Caco-2 (cell line): ENCODE measurements at regions not wholly inside any gene's neighbourhood (a gene's known extent, or its start where the extent isn't known, plus 50 kb on each side); places are given as distances from the start of the nearest gene placed in this dataset.

ENCODE experiments used
- BruUV-seq: library from RNA; stranded (reverse); fragments of 400-500 nt; replicated peaks from 2 replicates; lab custom pipeline; 2021; lab: Mats Ljungman, UMichigan
- CTCF ChIA-PET: fragments of 300-600 bp; sonication (Branson Sonifier 250); formaldehyde crosslinking; loops from one replicate; lab custom pipeline; 2022; ENCODE audit warnings: antibody characterized with exemption; lab: Charles Lee
- POLR2A ChIA-PET: fragments of 300-600 bp; sonication (Branson Sonifier 250); formaldehyde crosslinking; loops from one replicate; lab custom pipeline; 2022; ENCODE audit warnings: antibody characterized with exemption; lab: Charles Lee
- DNase-seq, 2 experiments: peaks; one replicate each; pipeline versions ENCODE4 v3.0.0 to v3.0.0-alpha.2; 2020 to 2022
- H3K27me3 ChIP-seq: replicated peaks from 2 replicates; pipeline ENCODE4 v1.6.0; 2011; ENCODE audit warnings: low read length; ENCODE audit not compliant: control insufficient read depth, insufficient read depth
- H3K36me3 ChIP-seq: 2 replicates; pipeline ENCODE4 v1.5.1; 2011; ENCODE audit warnings: low read length; ENCODE audit not compliant: control insufficient read depth, insufficient read depth
- H3K4me1 ChIP-seq: fragments of 250-450 bp; sonication (Bioruptor Pico); 2 replicates; pipeline ENCODE4 v1.5.1; 2020; ENCODE audit warnings: mild to moderate bottlenecking
- H3K4me3 ChIP-seq: 2 replicates; pipeline ENCODE4 v1.5.1; 2011; ENCODE audit warnings: low read depth, mild to moderate bottlenecking, control low read depth, low read length
- H3K9me3 ChIP-seq: fragments of 250-450 bp; sonication (Bioruptor Pico); 2 replicates; pipeline ENCODE4 v1.5.1; 2020; ENCODE audit warnings: mild to moderate bottlenecking, moderate library complexity
- H3K27ac Mint-ChIP-seq: one replicate; pipeline ENCODE4 v1.8.0; 2022; ENCODE audit warnings: mixed read lengths; ENCODE audit not compliant: unreplicated experiment
- H3K27me3 Mint-ChIP-seq: one replicate; pipeline ENCODE4 v1.8.0; 2022; ENCODE audit warnings: mixed read lengths; ENCODE audit not compliant: insufficient read depth, unreplicated experiment
- H3K36me3 Mint-ChIP-seq: one replicate; pipeline ENCODE4 v1.8.0; 2022; ENCODE audit warnings: mild to moderate bottlenecking, mixed read lengths; ENCODE audit not compliant: insufficient read depth, unreplicated experiment
- H3K4me1 Mint-ChIP-seq: one replicate; pipeline ENCODE4 v1.8.0; 2022; ENCODE audit warnings: low read depth, mixed read lengths; ENCODE audit not compliant: unreplicated experiment
- H3K4me3 Mint-ChIP-seq: one replicate; pipeline ENCODE4 v1.8.0; 2022; ENCODE audit warnings: mild to moderate bottlenecking, moderate library complexity, mixed read lengths; ENCODE audit not compliant: unreplicated experiment
- H3K9me3 Mint-ChIP-seq: one replicate; pipeline ENCODE4 v1.8.0; 2022; ENCODE audit warnings: mixed read lengths; ENCODE audit not compliant: unreplicated experiment
- intact Hi-C: fragments of 100-400 bp; cut with micrococcal nuclease; formaldehyde crosslinking; loops from one replicate; pipeline ENCODE4 v1.10.0; 2022; ENCODE audit not compliant: unreplicated experiment
- TF ChIP-seq, protein P1 (sequence below), 2 experiments: fragments of 200-600 bp in 1 of 2; IDR thresholded peaks; 1 replicate in 1 of 2; 2 replicates in 1 of 2; pipeline versions ENCODE4 v1.5.1 to v1.8.0; 2011 to 2022; ENCODE audit warnings: antibody characterized with exemption in 1 of 2, control low read depth in 1 of 2, inconsistent platforms in 1 of 2, low read depth in 1 of 2, low read length in 1 of 2, mild to moderate bottlenecking in 1 of 2, moderate library complexity in 1 of 2; ENCODE audit not compliant: insufficient read depth in 1 of 2, severe bottlenecking in 1 of 2, unreplicated experiment in 1 of 2

DNA sequence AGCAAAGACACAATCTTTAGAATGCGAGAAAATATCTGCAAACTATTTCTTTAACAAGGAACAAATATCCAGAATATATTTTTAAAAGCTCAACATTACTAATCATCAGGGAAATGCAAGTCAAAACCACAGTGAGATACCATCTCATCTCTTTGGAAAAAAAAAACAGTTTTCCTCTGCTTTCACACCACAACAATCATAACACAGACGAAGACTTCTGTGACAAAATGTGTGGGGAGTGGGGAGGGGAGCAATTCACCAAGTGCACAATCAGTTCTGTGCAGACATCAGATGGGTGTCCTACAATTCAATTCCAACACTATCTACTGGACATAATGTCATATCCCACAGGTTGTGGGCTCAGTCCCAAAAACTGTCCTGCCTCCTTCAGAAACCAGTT, 293.2 kb upstream of the SLC7A11 start:
- H3K27me3 ChIP-seq, result no peaks in the 10 kb centered on the region
- peaks cover 26% of the 10 kb centered on the region for H3K9me3 Mint-ChIP-seq
- no peak overlapping the region for H3K4me3 ChIP-seq
- no peaks in the 10 kb centered on the region for H3K36me3 Mint-ChIP-seq
- no peaks in the 10 kb centered on the region for H3K4me1 Mint-ChIP-seq
- intact Hi-C loops, result no loop called here
- H3K27me3 Mint-ChIP-seq, result no peaks in the 10 kb centered on the region
- no peaks in the 10 kb centered on the region for H3K36me3 ChIP-seq
- BruUV-seq, result no TSS peak
- TF ChIP-seq, protein P1, sequence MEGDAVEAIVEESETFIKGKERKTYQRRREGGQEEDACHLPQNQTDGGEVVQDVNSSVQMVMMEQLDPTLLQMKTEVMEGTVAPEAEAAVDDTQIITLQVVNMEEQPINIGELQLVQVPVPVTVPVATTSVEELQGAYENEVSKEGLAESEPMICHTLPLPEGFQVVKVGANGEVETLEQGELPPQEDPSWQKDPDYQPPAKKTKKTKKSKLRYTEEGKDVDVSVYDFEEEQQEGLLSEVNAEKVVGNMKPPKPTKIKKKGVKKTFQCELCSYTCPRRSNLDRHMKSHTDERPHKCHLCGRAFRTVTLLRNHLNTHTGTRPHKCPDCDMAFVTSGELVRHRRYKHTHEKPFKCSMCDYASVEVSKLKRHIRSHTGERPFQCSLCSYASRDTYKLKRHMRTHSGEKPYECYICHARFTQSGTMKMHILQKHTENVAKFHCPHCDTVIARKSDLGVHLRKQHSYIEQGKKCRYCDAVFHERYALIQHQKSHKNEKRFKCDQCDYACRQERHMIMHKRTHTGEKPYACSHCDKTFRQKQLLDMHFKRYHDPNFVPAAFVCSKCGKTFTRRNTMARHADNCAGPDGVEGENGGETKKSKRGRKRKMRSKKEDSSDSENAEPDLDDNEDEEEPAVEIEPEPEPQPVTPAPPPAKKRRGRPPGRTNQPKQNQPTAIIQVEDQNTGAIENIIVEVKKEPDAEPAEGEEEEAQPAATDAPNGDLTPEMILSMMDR (IDR thresholded peaks at IDR 0.05; ENCODE audit: insufficient read depth in 1 of 2, low read depth in 1 of 2, low read length in 1 of 2, severe bottlenecking in 1 of 2, unreplicated experiment in 1 of 2), result no peak
- ChIA-PET CTCF (no interaction called here), POLR2A (no interaction called here)
- no peak overlapping the region for H3K27ac Mint-ChIP-seq
- no peaks in the 10 kb centered on the region for H3K4me1 ChIP-seq
- no peak overlapping the region for H3K4me3 Mint-ChIP-seq
- DNase-seq, result no peak
- peaks cover 6% of the 10 kb centered on the region for H3K9me3 ChIP-seq

DNA sequence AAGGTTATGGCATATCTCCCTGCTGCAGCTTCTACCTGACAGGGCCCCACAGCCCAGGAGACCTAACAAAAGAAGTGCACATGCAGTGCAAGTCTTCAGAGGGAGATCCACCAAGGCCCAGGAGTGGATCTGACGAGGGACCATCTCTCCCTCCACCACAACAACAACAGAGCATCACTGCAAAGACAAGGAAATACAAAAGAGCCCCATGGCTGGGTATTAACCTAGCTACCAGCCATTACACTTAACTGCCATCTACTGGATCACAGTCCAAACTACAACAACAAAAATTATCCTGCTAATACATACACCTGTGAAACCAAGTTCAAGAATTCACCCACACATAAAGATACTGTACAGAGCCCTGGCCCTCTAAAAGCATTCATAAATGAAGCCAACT, 280.2 kb upstream of the SLC7A11 start:
- TF ChIP-seq, protein P1 (IDR thresholded peaks at IDR 0.05; ENCODE audit: insufficient read depth in 1 of 2, low read depth in 1 of 2, low read length in 1 of 2, severe bottlenecking in 1 of 2, unreplicated experiment in 1 of 2), result peak; percentile 34 to 35
- no TSS peak for BruUV-seq
- ChIA-PET POLR2A (no interaction called here), CTCF (interaction anchor here (1.3 kb wide), 2 partner anchors 24 to 159 kb away, joined by 3 read pairs; no protein-coding TSS in a partner anchor)
- intact Hi-C loops, result loop anchor here (1.0 to 5.0 kb wide), 4 partner anchors 23 to 487 kb away; no protein-coding TSS in a partner anchor
- no peaks in the 10 kb centered on the region for H3K4me1 ChIP-seq
- H3K9me3 ChIP-seq, result no peaks in the 10 kb centered on the region
- no peaks in the 10 kb centered on the region for H3K36me3 ChIP-seq
- no peak overlapping the region for H3K4me3 Mint-ChIP-seq
- H3K27me3 Mint-ChIP-seq, result no peaks in the 10 kb centered on the region
- no peaks in the 10 kb centered on the region for H3K27me3 ChIP-seq
- DNase-seq, result peak in 1 of 2 experiments; percentile 21
- no peaks in the 10 kb centered on the region for H3K36me3 Mint-ChIP-seq
- H3K4me3 ChIP-seq, result no peak overlapping the region
- H3K4me1 Mint-ChIP-seq, result no peaks in the 10 kb centered on the region
- no peak overlapping the region for H3K27ac Mint-ChIP-seq
- H3K9me3 Mint-ChIP-seq, result peaks cover 32% of the 10 kb centered on the region

DNA sequence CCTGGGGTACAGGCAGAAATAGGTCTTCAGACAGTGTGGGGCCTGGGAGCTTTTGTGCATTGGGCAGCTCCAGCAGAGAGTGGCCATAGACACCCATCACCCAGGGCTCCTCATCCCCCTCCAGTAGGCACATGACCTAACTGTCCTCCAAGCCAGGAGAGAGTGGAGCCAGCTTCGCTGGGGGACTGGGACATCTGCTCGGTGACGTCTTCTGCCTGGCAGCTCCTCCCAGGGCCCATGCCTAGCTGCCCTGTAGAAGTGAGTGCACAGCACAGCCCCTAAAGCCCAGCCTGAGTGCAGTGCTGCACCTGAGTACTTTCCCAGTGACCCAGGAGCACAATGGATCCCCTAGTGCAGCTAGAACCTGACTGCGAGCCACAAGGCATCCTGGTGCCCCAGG, 279.7 kb upstream of the SLC7A11 start:
- intact Hi-C loops, result loop anchor here (1.0 to 5.0 kb wide), 4 partner anchors 23 to 487 kb away; no protein-coding TSS in a partner anchor
- POLR2A ChIA-PET, result no interaction called here

More for the DNA sequence above, 279.7 kb upstream of the SLC7A11 start:
- Mint-ChIP-seq H3K27me3 (no peaks in the 10 kb centered on the region), H3K4me3 (no peak overlapping the region), H3K4me1 (peaks cover under 1% of the 10 kb centered on the region), H3K27ac (no peak overlapping the region), H3K36me3 (no peaks in the 10 kb centered on the region), H3K9me3 (peaks cover 32% of the 10 kb centered on the region)
- CTCF ChIA-PET, result interaction anchor here (1.3 kb wide), 2 partner anchors 24 to 160 kb away, joined by 3 read pairs; no protein-coding TSS in a partner anchor
- TF ChIP-seq, protein P1 (IDR thresholded peaks at IDR 0.05; ENCODE audit: insufficient read depth in 1 of 2, low read depth in 1 of 2, low read length in 1 of 2, severe bottlenecking in 1 of 2, unreplicated experiment in 1 of 2), result no peak
- Histone ChIP-seq H3K9me3 (no peaks in the 10 kb centered on the region), H3K4me3 (no peak overlapping the region), H3K4me1 (no peaks in the 10 kb centered on the region), H3K27me3 (no peaks in the 10 kb centered on the region), H3K36me3 (no peaks in the 10 kb centered on the region)
- BruUV-seq, result no TSS peak
- no peak for DNase-seq
